ENCODE measurements at regions not wholly inside any gene's neighbourhood (a gene's known extent, or its start where the extent isn't known, plus 50 kb on each side); places are given as distances from the start of the nearest gene placed in this dataset.

- H3K27ac Mint-ChIP-seq: no peak overlapping the region
- POLR2A ChIA-PET (ENCODE audit: partially characterized antibody): no interaction called here
These were observed 806.3 kb downstream of the PDHA2 start for GRCh38 chr4:96646146-96646545.

GRCh38 chr4:96649536-96649935 is 809.6 kb downstream of the PDHA2 start:
- H3K27me3 ChIP-seq (ENCODE audit: insufficient read depth, low read length): no peaks in the 10 kb centered on the region
- H3K4me3 ChIP-seq (ENCODE audit: low read length in 2 of 2): no peak overlapping the region
- H3K9me3 Mint-ChIP-seq: peaks cover 0 to 12% (median 4%) of the 10 kb centered on the region in 8 donors
- no peak overlapping the region for H3K27ac Mint-ChIP-seq
- H3K4me3 Mint-ChIP-seq: no peak overlapping the region
- intact Hi-C loops (cut with micrococcal nuclease): no loop called here
- CTCF ChIA-PET (ENCODE audit: partially characterized antibody): no interaction called here
- no peaks in the 10 kb centered on the region for H3K36me3 ChIP-seq (ENCODE audit: insufficient read depth, low read length)
- no peaks in the 10 kb centered on the region for H3K4me1 ChIP-seq (ENCODE audit: insufficient read depth, low read length)
- DNase-seq: no peak
- no peaks in the 10 kb centered on the region for H3K36me3 Mint-ChIP-seq
- no peak overlapping the region for H3K27ac ChIP-seq (ENCODE audit: low read depth, low read length)
- H3K27me3 Mint-ChIP-seq: no peaks in the 10 kb centered on the region
- POLR2A ChIA-PET (ENCODE audit: partially characterized antibody): no interaction called here
- no peaks in the 10 kb centered on the region for H3K9me3 ChIP-seq (ENCODE audit: control insufficient read depth in 1 of 2, low read length in 2 of 2)
- no peaks in the 10 kb centered on the region for H3K4me1 Mint-ChIP-seq

More at GRCh38 chr4:96646146-96646545, 806.3 kb downstream of the PDHA2 start:
- H3K27ac ChIP-seq (ENCODE audit: low read depth, low read length): no peak overlapping the region
- no peaks in the 10 kb centered on the region for H3K36me3 ChIP-seq (ENCODE audit: insufficient read depth, low read length)
- no peak for DNase-seq
- no peaks in the 10 kb centered on the region for H3K4me1 ChIP-seq (ENCODE audit: insufficient read depth, low read length)
- Mint-ChIP-seq H3K27me3 (no peaks in the 10 kb centered on the region), H3K36me3 (no peaks in the 10 kb centered on the region), H3K9me3 (peaks cover 0 to 15% (median 4%) of the 10 kb centered on the region in 8 donors), H3K4me3 (no peak overlapping the region), H3K4me1 (no peaks in the 10 kb centered on the region)
- H3K4me3 ChIP-seq (ENCODE audit: low read length in 2 of 2): no peak overlapping the region
- intact Hi-C loops (cut with micrococcal nuclease): no loop called here
- CTCF ChIA-PET (ENCODE audit: partially characterized antibody): no interaction called here
- H3K9me3 ChIP-seq (ENCODE audit: control insufficient read depth in 1 of 2, low read length in 2 of 2): no peaks in the 10 kb centered on the region
- H3K27me3 ChIP-seq (ENCODE audit: insufficient read depth, low read length): no peaks in the 10 kb centered on the region

GRCh38 chr4:96652158-96652557 is 812.3 kb downstream of the PDHA2 start:
- ChIA-PET POLR2A (ENCODE audit: partially characterized antibody) (no interaction called here), CTCF (ENCODE audit: partially characterized antibody) (no interaction called here)
- Mint-ChIP-seq H3K4me3 (no peak overlapping the region), H3K27me3 (no peaks in the 10 kb centered on the region), H3K27ac (no peak overlapping the region), H3K36me3 (no peaks in the 10 kb centered on the region), H3K4me1 (no peaks in the 10 kb centered on the region), H3K9me3 (peaks cover 0 to 6% (median 2%) of the 10 kb centered on the region in 8 donors)
- DNase-seq: no peak
- Histone ChIP-seq H3K36me3 (ENCODE audit: insufficient read depth, low read length) (no peaks in the 10 kb centered on the region), H3K27ac (ENCODE audit: low read depth, low read length) (no peak overlapping the region), H3K4me3 (ENCODE audit: low read length in 2 of 2) (no peak overlapping the region), H3K27me3 (ENCODE audit: insufficient read depth, low read length) (no peaks in the 10 kb centered on the region), H3K4me1 (ENCODE audit: insufficient read depth, low read length) (no peaks in the 10 kb centered on the region), H3K9me3 (ENCODE audit: control insufficient read depth in 1 of 2, low read length in 2 of 2) (no peaks in the 10 kb centered on the region)
- intact Hi-C loops (cut with micrococcal nuclease): no loop called here

- H3K9me3 ChIP-seq (ENCODE audit: control insufficient read depth in 1 of 2, low read length in 2 of 2): no peaks in the 10 kb centered on the region
- no peaks in the 10 kb centered on the region for H3K4me1 Mint-ChIP-seq
- H3K9me3 Mint-ChIP-seq: peaks cover 0 to 6% (median 0%) of the 10 kb centered on the region in 8 donors
- DNase-seq: no peak
- no peaks in the 10 kb centered on the region for H3K36me3 Mint-ChIP-seq
- no peaks in the 10 kb centered on the region for H3K27me3 ChIP-seq (ENCODE audit: insufficient read depth, low read length)
- no peak overlapping the region for H3K27ac Mint-ChIP-seq
- intact Hi-C loops (cut with micrococcal nuclease): no loop called here
- ChIA-PET POLR2A (ENCODE audit: partially characterized antibody) (no interaction called here), CTCF (ENCODE audit: partially characterized antibody) (interaction anchor here (0.7 kb wide), 1 partner anchor 1498 kb away, joined by 3 read pairs; no protein-coding TSS in a partner anchor)
- no peak overlapping the region for H3K27ac ChIP-seq (ENCODE audit: low read depth, low read length)
- H3K27me3 Mint-ChIP-seq: no peaks in the 10 kb centered on the region
- no peak overlapping the region for H3K4me3 Mint-ChIP-seq
- H3K36me3 ChIP-seq (ENCODE audit: insufficient read depth, low read length): no peaks in the 10 kb centered on the region
- no peaks in the 10 kb centered on the region for H3K4me1 ChIP-seq (ENCODE audit: insufficient read depth, low read length)
- no peak overlapping the region for H3K4me3 ChIP-seq (ENCODE audit: low read length in 2 of 2)
These were observed 812.9 kb downstream of the PDHA2 start for GRCh38 chr4:96652821-96653220.

- Histone ChIP-seq H3K27ac (ENCODE audit: low read depth, low read length) (no peak overlapping the region), H3K4me3 (ENCODE audit: low read length in 2 of 2) (no peak overlapping the region), H3K27me3 (ENCODE audit: insufficient read depth, low read length) (no peaks in the 10 kb centered on the region), H3K36me3 (ENCODE audit: insufficient read depth, low read length) (no peaks in the 10 kb centered on the region), H3K9me3 (ENCODE audit: control insufficient read depth in 1 of 2, low read length in 2 of 2) (no peaks in the 10 kb centered on the region), H3K4me1 (ENCODE audit: insufficient read depth, low read length) (no peaks in the 10 kb centered on the region)
- Mint-ChIP-seq H3K36me3 (no peaks in the 10 kb centered on the region), H3K4me3 (no peak overlapping the region), H3K27ac (no peak overlapping the region), H3K9me3 (peaks cover 0 to 3% (median under 1%) of the 10 kb centered on the region in 8 donors), H3K27me3 (no peaks in the 10 kb centered on the region), H3K4me1 (no peaks in the 10 kb centered on the region)
- intact Hi-C loops (cut with micrococcal nuclease): no loop called here
- ChIA-PET CTCF (ENCODE audit: partially characterized antibody) (no interaction called here), POLR2A (ENCODE audit: partially characterized antibody) (no interaction called here)
- DNase-seq: no peak
These were observed 814.2 kb downstream of the PDHA2 start for GRCh38 chr4:96654045-96654444.

GRCh38 chr4:96670381-96670780 is 830.5 kb downstream of the PDHA2 start:
- no peak for DNase-seq
- intact Hi-C loops (cut with micrococcal nuclease): no loop called here
- ChIA-PET POLR2A (ENCODE audit: partially characterized antibody) (no interaction called here), CTCF (ENCODE audit: partially characterized antibody) (no interaction called here)
- no peaks in the 10 kb centered on the region for H3K4me1 ChIP-seq (ENCODE audit: insufficient read depth, low read length)
- H3K27me3 ChIP-seq (ENCODE audit: insufficient read depth, low read length): no peaks in the 10 kb centered on the region
- Mint-ChIP-seq H3K27me3 (no peaks in the 10 kb centered on the region), H3K27ac (no peak overlapping the region), H3K4me3 (no peak overlapping the region), H3K36me3 (no peaks in the 10 kb centered on the region), H3K9me3 (peaks cover 0 to 2% (median 0%) of the 10 kb centered on the region in 8 donors), H3K4me1 (no peaks in the 10 kb centered on the region)
- no peak overlapping the region for H3K4me3 ChIP-seq (ENCODE audit: low read length in 2 of 2)
- no peaks in the 10 kb centered on the region for H3K9me3 ChIP-seq (ENCODE audit: control insufficient read depth in 1 of 2, low read length in 2 of 2)
- no peaks in the 10 kb centered on the region for H3K36me3 ChIP-seq (ENCODE audit: insufficient read depth, low read length)
- no peak overlapping the region for H3K27ac ChIP-seq (ENCODE audit: low read depth, low read length)

GRCh38 chr4:96675416-96675815 is 835.5 kb downstream of the PDHA2 start:
- Mint-ChIP-seq H3K27me3 (no peaks in the 10 kb centered on the region), H3K36me3 (no peaks in the 10 kb centered on the region), H3K27ac (no peak overlapping the region), H3K4me1 (no peaks in the 10 kb centered on the region), H3K9me3 (peaks cover 0 to 4% (median under 1%) of the 10 kb centered on the region in 8 donors), H3K4me3 (no peak overlapping the region)
- CTCF ChIA-PET (ENCODE audit: partially characterized antibody): no interaction called here
- Histone ChIP-seq H3K9me3 (ENCODE audit: control insufficient read depth in 1 of 2, low read length in 2 of 2) (no peaks in the 10 kb centered on the region), H3K36me3 (ENCODE audit: insufficient read depth, low read length) (no peaks in the 10 kb centered on the region), H3K4me1 (ENCODE audit: insufficient read depth, low read length) (no peaks in the 10 kb centered on the region), H3K27me3 (ENCODE audit: insufficient read depth, low read length) (no peaks in the 10 kb centered on the region), H3K27ac (ENCODE audit: low read depth, low read length) (no peak overlapping the region), H3K4me3 (ENCODE audit: low read length in 2 of 2) (no peak overlapping the region)
- intact Hi-C loops (cut with micrococcal nuclease): no loop called here
- no peak for DNase-seq
- POLR2A ChIA-PET (ENCODE audit: partially characterized antibody): no interaction called here

- Mint-ChIP-seq H3K4me3 (no peak overlapping the region), H3K36me3 (no peaks in the 10 kb centered on the region), H3K27me3 (no peaks in the 10 kb centered on the region), H3K4me1 (no peaks in the 10 kb centered on the region), H3K27ac (no peak overlapping the region), H3K9me3 (peaks cover 0 to 4% (median 2%) of the 10 kb centered on the region in 8 donors)
- no peak overlapping the region for H3K4me3 ChIP-seq (ENCODE audit: low read length in 2 of 2)
- no peaks in the 10 kb centered on the region for H3K9me3 ChIP-seq (ENCODE audit: control insufficient read depth in 1 of 2, low read length in 2 of 2)
- ChIA-PET POLR2A (ENCODE audit: partially characterized antibody) (no interaction called here), CTCF (ENCODE audit: partially characterized antibody) (no interaction called here)
- no peaks in the 10 kb centered on the region for H3K4me1 ChIP-seq (ENCODE audit: insufficient read depth, low read length)
- no peaks in the 10 kb centered on the region for H3K36me3 ChIP-seq (ENCODE audit: insufficient read depth, low read length)
- no peak overlapping the region for H3K27ac ChIP-seq (ENCODE audit: low read depth, low read length)
- no peak for DNase-seq
- intact Hi-C loops (cut with micrococcal nuclease): no loop called here
- H3K27me3 ChIP-seq (ENCODE audit: insufficient read depth, low read length): no peaks in the 10 kb centered on the region
These were observed 836.0 kb downstream of the PDHA2 start for GRCh38 chr4:96675896-96676295.

Data from CD4-positive, alpha-beta memory T cell (primary cell).